ENCODE measurements at regions not wholly inside any gene's neighbourhood (a gene's known extent, or its start where the extent isn't known, plus 50 kb on each side); places are given as distances from the start of the nearest gene placed in this dataset.

DNA sequence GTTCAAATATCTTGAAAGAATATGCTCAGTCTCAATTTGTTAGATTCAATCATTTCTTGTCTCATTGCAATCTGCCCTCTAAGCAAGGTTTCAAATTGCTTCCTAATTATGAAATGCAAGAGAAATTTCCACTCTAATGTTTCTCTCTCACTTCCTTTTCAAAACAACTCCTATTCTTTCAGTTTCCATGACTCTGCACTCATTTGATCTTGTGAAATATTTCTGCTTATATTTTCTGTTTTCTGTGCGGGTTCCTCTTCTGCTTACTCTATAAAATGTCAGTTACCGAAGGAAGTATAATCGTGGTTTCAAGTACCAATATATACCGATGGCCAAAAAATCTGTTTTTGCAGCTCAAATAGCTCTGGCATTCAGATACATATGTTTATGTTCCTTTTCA lies 521.9 kb upstream of the NAALADL2 start:
- TF ChIP-seq, protein P1, sequence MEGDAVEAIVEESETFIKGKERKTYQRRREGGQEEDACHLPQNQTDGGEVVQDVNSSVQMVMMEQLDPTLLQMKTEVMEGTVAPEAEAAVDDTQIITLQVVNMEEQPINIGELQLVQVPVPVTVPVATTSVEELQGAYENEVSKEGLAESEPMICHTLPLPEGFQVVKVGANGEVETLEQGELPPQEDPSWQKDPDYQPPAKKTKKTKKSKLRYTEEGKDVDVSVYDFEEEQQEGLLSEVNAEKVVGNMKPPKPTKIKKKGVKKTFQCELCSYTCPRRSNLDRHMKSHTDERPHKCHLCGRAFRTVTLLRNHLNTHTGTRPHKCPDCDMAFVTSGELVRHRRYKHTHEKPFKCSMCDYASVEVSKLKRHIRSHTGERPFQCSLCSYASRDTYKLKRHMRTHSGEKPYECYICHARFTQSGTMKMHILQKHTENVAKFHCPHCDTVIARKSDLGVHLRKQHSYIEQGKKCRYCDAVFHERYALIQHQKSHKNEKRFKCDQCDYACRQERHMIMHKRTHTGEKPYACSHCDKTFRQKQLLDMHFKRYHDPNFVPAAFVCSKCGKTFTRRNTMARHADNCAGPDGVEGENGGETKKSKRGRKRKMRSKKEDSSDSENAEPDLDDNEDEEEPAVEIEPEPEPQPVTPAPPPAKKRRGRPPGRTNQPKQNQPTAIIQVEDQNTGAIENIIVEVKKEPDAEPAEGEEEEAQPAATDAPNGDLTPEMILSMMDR (conservative IDR thresholded peaks at IDR 0.05; ENCODE audit: low read depth, low read length), result no peak
- TF ChIP-seq EZH2 (IDR thresholded peaks at IDR 0.05; ENCODE audit: borderline replicate concordance, low read depth, low read length, poor library complexity, severe bottlenecking), result no peak

All from A673 (cell line).